LNCaP clone FGC (cell line): ENCODE measurements at regions not wholly inside any gene's neighbourhood (a gene's known extent, or its start where the extent isn't known, plus 50 kb on each side); places are given as distances from the start of the nearest gene placed in this dataset.

Source experiments
- DNase-seq: peaks from one replicate; pipeline ENCODE4 v3.0.0-alpha.2; 2011; ENCODE audit warnings: low read depth
- H3K4me3 ChIP-seq: 2 replicates; pipeline ENCODE4 v1.5.1; 2011; ENCODE audit warnings: mild to moderate bottlenecking, low read depth, low read length, control low read depth
- CTCF ChIP-seq: IDR thresholded peaks from 2 replicates; pipeline ENCODE4 v1.5.1; 2012; ENCODE audit warnings: mild to moderate bottlenecking; ENCODE audit not compliant: control insufficient read depth, insufficient read depth; ENCODE audit errors: extremely low read depth

GRCh38 chr5:24053737-24054136 is 546.3 kb downstream of the PRDM9 start:
- no peak for TF ChIP-seq CTCF
- no peak overlapping the region for H3K4me3 ChIP-seq
- no peak for DNase-seq

GRCh38 chr5:24059006-24059405 is 551.6 kb downstream of the PRDM9 start:
- DNase-seq, result no peak
- no peak for TF ChIP-seq CTCF
- no peak overlapping the region for H3K4me3 ChIP-seq

DNA sequence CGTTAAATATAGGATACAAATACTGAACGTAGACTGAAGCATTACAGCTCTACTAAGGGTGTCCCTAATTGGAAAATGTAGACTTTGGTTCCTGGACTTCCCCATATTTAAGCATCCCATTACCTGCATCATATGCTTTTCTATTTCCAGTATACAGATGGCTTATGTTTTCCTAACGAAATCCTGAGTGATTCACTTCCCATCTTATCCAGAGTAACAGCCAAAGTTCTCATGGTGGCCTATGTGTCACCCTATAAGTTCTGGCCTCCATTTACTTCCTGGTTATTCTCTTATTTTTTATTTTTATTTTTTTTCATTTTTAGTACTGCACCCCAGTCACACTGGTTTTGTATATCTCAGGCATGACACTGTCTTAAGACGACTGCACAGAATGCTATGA is 552.3 kb downstream of the PRDM9 start:
- H3K4me3 ChIP-seq, result no peak overlapping the region
- TF ChIP-seq CTCF, result no peak
- DNase-seq, result no peak

GRCh38 chr5:24065779-24066178 is 558.4 kb downstream of the PRDM9 start:
- no peak overlapping the region for H3K4me3 ChIP-seq
- no peak for TF ChIP-seq CTCF
- no peak for DNase-seq

DNA sequence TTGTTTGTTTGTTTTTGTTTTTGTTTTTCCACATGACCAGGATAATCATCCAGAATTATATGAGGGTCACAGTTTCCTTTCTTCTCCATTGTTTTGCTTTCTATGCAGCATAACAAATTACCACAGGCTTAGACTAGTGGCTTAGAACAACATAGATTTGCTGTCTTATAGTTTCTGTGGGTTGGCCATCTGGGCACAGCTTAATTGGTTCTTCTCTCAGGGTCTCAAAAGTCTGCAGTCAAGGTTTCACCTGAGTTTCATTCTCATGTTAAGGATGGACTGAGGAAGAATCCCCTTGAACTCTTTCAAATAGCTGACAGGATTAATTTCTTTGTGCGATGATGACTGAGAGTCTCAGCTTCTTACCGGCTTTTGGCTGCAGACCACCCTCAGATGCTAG is 559.8 kb downstream of the PRDM9 start:
- DNase-seq, result no peak
- TF ChIP-seq CTCF, result no peak
- no peak overlapping the region for H3K4me3 ChIP-seq

DNA sequence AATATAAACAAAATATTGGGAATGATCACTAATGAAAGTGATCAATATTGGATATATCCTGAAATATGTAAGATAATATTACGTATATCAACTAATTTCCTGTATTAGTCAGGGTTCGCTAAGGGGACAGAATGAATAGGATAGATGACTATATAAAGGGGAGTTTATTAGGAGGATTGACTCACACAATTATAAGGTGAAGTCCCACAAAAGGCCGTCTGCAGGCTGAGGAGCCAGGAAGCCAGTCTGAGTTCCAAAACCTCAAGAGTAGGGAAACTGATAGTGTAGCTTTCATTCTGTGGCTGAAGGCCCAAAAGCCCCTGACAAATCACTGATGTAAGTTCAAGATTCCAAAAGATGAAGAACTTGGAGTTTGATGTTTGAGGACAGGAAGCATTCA is 561.1 kb downstream of the PRDM9 start:
- no peak for DNase-seq
- H3K4me3 ChIP-seq, result no peak overlapping the region
- TF ChIP-seq CTCF, result no peak

- peak; percentile 99 for DNase-seq
- H3K4me3 ChIP-seq, result no peak overlapping the region
- no peak for TF ChIP-seq CTCF
Measured at GRCh38 chr5:24073107-24073506, 565.7 kb downstream of the PRDM9 start.
